GM18502 (cell line): ENCODE measurements at regions not wholly inside any gene's neighbourhood (a gene's known extent, or its start where the extent isn't known, plus 50 kb on each side); places are given as distances from the start of the nearest gene placed in this dataset.

Experiments
- ATAC-seq: cut with Tn5 transposase; IDR thresholded peaks from one replicate; pipeline ENCODE4 v1.9.1; 2021; ENCODE audit warnings: mild to moderate bottlenecking; ENCODE audit not compliant: unreplicated experiment, poor library complexity

- ATAC-seq: peak; percentile 84
Measured at GRCh38 chr4:104930745-104931736, 215.6 kb upstream of the TET2 start.

DNA sequence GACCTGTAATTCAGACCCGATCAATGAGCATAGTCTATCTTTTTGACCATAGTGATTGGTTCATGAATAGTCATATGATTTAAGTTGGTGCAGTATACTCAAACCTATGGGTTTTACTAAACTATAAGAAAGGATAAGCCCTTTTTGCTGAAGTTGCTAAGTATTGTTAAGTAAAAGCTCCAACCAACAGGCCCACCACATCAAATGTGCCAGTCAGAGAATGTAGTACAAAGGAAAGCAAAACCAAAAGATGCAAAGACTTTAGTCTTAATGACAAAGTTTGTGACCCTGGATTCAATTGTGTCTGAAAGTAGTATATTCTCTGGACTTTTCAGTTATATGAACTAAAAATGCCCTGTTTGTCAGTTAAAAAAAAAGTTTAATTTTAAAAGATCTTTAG is 208.1 kb upstream of the TET2 start:
- ATAC-seq: no peak

- ATAC-seq: no peak
Measured at GRCh38 chr4:104940927-104941326, 205.7 kb upstream of the TET2 start.

- peak; percentile 64 for ATAC-seq
Measured at GRCh38 chr4:104941661-104942062, 205.0 kb upstream of the TET2 start.

- peak; percentile 75 for ATAC-seq
Measured at GRCh38 chr4:104942990-104943743, 203.5 kb upstream of the TET2 start.

DNA sequence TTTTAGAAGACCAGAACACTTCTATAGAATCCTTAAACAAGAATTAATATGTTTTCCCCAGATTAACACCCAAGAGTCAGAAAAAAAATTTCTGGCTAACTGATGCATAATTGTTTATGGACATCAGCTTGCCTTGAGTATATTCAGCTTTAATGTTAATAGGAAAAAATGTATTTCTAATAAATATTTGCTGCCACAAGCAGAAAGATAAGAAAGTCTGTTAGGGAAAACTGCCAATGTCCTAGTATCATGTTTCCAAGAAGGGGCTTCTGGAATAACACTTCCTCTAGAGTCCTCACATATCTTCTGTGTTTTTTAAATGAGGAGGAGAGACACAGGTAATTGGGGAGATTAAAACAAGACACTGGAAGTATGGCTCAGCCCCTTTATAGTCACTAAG is 202.1 kb upstream of the TET2 start:
- ATAC-seq: no peak

- ATAC-seq: peak; percentile 44
Measured at GRCh38 chr4:104964410-104965175, 182.1 kb upstream of the TET2 start.

DNA sequence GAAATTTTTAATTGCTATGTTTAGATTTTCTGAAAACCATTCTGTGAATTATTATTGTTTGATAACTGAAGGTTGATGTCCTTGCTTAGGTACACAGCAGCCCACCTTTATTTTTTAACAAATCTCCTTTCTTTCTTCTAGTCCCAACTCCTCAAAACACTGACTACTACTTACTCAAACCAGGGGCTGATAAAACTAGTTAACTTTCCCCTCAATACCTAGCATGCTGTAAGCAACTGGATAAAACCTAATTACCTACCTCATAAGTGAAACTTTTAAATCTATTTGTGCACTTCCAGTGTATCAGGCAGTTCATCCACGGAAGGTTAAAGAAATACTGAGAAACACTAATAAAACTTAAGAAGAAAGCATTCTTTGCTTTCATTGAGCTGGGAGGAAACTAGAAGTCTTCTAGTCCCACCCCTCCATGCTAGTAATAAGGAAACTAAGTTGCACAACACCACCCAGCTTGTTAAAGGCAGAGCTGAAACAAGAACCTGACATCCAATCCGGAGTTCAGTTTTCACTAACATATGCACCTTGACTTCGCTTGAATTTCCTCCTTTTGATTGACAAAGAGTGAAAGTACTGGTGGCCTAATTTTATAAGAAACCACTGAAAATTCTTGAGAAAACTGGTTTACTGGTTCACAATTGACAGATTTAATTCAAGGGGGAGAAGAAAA is 180.2 kb upstream of the TET2 start:
- ATAC-seq: peak; percentile 96

GRCh38 chr4:104967034-104967401 is 179.7 kb upstream of the TET2 start:
- peak; percentile 34 for ATAC-seq

- ATAC-seq: no peak
Measured at GRCh38 chr4:104969394-104970082, 177.1 kb upstream of the TET2 start.

GRCh38 chr4:104971462-104971861 is 175.2 kb upstream of the TET2 start:
- ATAC-seq: no peak

- ATAC-seq: peak; percentile 61
Measured at GRCh38 chr4:104973708-104974107, 173.0 kb upstream of the TET2 start.

GRCh38 chr4:104975617-104976016 is 171.1 kb upstream of the TET2 start:
- ATAC-seq: no peak

DNA sequence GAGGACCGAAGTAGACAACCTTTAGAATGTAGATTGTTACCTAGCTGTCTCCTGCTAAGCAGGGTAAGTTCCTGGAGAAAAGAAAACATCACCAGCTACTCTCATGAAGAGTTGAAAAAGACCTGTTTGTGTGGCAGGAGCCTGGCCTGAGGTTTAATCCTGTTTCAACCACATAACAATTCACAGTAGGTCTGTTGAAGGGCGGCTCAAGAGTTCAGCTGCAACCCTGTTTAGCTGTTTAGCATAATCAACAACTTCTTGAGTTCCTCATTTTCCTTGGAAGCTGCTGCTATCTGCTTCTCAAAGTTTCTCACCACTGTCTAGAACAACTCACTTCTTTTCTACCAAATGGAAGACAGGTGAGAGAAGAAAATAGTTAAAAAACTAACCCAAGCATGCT is 170.4 kb upstream of the TET2 start:
- ATAC-seq: peak; percentile 36

DNA sequence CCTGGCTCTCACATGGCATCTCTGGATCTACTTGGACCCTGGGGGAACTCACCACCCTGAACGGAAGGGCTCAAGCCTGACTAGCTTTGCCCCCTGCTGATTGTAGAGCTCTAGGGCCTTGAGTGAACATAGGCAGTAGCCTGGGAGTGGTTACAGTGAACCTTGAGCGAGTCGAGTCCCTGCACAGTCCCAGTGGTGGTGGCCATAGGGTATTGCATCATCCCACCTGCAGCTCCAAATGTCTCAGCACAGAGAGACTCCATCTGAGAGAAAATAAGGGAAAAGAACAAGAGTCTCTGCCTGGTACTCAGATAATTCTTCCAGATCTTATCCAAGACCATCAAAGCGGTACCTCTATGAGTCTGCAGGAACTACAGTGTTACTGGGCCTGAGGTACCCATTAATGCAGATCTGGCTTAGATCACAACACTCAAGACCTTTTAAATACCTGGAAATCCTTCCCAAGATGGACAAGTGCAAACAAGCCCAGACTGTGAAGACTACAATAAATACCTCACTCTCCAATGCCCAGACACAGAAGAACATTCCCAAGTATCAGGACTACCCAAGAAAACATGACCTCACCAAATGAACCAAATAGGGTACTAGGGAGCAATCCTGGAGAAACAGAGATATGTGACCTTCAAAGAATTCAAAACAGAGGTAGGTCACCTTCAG is 167.5 kb upstream of the TET2 start:
- ATAC-seq: no peak

DNA sequence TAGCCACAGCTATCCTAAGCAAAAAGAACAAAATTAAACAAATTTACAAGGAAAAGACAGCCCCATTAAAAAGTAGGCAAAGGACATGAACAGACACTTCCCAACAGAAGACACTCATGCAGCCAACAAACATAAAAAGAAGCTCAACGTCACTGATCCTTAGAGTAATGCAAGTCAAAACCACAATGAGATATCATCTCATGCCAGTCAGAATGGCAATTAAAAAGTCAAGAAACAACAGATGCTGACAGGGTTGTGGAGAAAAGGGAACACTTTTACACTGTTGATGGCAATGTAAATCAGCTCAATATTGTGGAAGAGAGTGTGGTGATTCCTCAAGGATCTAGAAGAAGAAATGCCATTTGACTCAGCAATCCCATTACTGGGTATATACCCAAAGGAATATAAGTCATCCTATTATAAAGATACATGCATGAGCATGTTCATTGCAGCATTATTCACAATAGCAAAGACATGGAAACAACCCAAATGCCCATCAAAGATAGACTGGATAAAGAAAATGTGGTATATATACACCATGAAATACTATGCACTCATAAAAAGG is 163.0 kb upstream of the TET2 start:
- ATAC-seq: no peak

- no peak for ATAC-seq
Measured at GRCh38 chr4:104986306-104986705, 160.4 kb upstream of the TET2 start.

- no peak for ATAC-seq
Measured at GRCh38 chr4:104989371-104989770, 157.3 kb upstream of the TET2 start.

DNA sequence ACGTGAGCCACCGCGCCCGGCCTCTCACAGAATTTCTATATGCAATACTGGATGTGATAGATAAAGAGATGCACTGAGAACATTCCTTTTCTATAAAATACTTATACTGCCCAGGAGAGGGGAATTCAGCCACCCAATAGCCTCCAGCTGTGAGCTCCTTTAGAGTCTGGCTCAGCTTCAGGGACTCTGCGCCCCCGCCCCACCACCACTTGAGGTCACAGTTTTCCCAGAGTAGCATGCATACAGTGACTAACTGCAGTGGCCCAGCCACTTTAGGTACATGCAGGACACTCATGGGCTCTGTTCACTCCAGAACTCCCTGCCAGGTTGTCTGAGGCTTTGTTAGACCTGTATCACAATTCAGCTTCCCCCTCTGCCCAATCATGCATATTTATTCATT is 144.4 kb upstream of the TET2 start:
- no peak for ATAC-seq
